Heart left ventricle (tissue), 16 donors: ENCODE measurements at regions not wholly inside any gene's neighbourhood (a gene's known extent, or its start where the extent isn't known, plus 50 kb on each side); places are given as distances from the start of the nearest gene placed in this dataset.

Experiments
- ATAC-seq, 4 donors: fragments of 200-7000 bp; cut with Tn5 transposase; one replicate each; pipeline ENCODE4 v1.9.1; 2020 to 2022; ENCODE audit warnings: moderate library complexity in 4 of 4, mild to moderate bottlenecking in 3 of 4, moderate number of reproducible peaks in 1 of 4
- DNase-seq, 5 donors: peaks; one replicate each; pipeline ENCODE4 v3.0.0-alpha.2; 2020
- H3K27ac ChIP-seq, 12 donors: fragments of 200-600 bp; sonication (generic) in 4 of 12; one replicate each; pipeline versions ENCODE4 v1.5.0 to v1.8.0; 2016 to 2022; ENCODE audit warnings: mild to moderate bottlenecking in 2 of 12
- H3K27me3 ChIP-seq, 9 donors: fragments of 200-600 bp; sonication (generic) in 2 of 9; one replicate each; pipeline versions ENCODE4 v1.5.1 to v1.8.0; 2016 to 2022; ENCODE audit warnings: mild to moderate bottlenecking in 3 of 9
- H3K36me3 ChIP-seq, 9 donors: fragments of 200-600 bp; sonication (generic) in 2 of 9; one replicate each; pipeline versions ENCODE4 v1.5.0 to v1.8.0; 2018 to 2022; ENCODE audit warnings: mild to moderate bottlenecking in 2 of 9
- H3K4me1 ChIP-seq, 12 donors: fragments of 200-600 bp; sonication (generic) in 4 of 12; one replicate each; pipeline versions ENCODE4 v1.5.0 to v1.8.0; 2016 to 2022; ENCODE audit warnings: mild to moderate bottlenecking in 3 of 12
- H3K4me3 ChIP-seq, 12 donors: fragments of 200-600 bp; sonication (generic) in 4 of 12; one replicate each; pipeline versions ENCODE4 v1.5.0 to v1.8.0; 2017 to 2022; ENCODE audit warnings: mild to moderate bottlenecking in 9 of 12, moderate library complexity in 4 of 12
- H3K9me3 ChIP-seq, 12 donors: fragments of 200-600 bp; sonication (generic) in 4 of 12; one replicate each; pipeline versions ENCODE4 v1.5.0 to v1.8.0; 2016 to 2022; ENCODE audit warnings: mild to moderate bottlenecking in 1 of 12
- POLR2A ChIP-seq, 2 donors: fragments of 450-650 bp; IDR thresholded peaks; one replicate each; pipeline ENCODE4 v1.6.1; 2017; ENCODE audit warnings: antibody characterized with exemption in 2 of 2, mild to moderate bottlenecking in 2 of 2, moderate library complexity in 2 of 2
- WGBS, 4 donors: extraction: QIAGEN DNeasy Blood & Tissue Kit in 2 of 4; methylation state at CpG; one replicate each; pipeline versions ENCODE4 v1.1.5 to v1.1.7; 2013 to 2018; 5-methylcytosine and 5-hydroxymethylcytosine counted together
- intact Hi-C, 10 donors: fragments of 100-400 bp; cut with DNase I; formaldehyde crosslinking; loops; one replicate each; pipeline versions ENCODE4 v1.11.1 to v1.14.2; 2022
- TF ChIP-seq, protein P1 (sequence below), 12 donors: fragments of 200-600 bp; sonication (generic) in 4 of 12; IDR thresholded peaks; one replicate each; pipeline versions ENCODE4 v1.5.0 to v1.8.0; 2018 to 2022; ENCODE audit warnings: antibody characterized with exemption in 12 of 12, mild to moderate bottlenecking in 5 of 12
- donor health status: ischemic (EF 13 %, LVEDD 7.1; RV severe dilation, severe dysfunction).
- donor health status: healthy with polysubstance abuse.
- donor health status: DM: no; HTN: yes; CAD: no.
- donor health status: DM: no; HTN: no; CAD: no.
- donor health status: ischemic (EF 25% LVEDD 6.9; RV normal size, moderate dysfunction).
- donor health status: ischemic (EF 25% LVEDD 5.7; RV mildly dilated, moderate dysfunction).
- donor health status: healthy.
- donor health status: DM: yes; HTN: yes; CAD: no.
- donor health status: ischemic (EF 35%, LVEDD 5.7; RV mildly dilated, moderate dysfunction).
- donor health status: nonischemic (EF 11% LVEDD 7.7; RV severe dilation, severe dysfunction).
- donor health status: DM: yes; HTN: yes; CAD: no.
- donor health status: PGD.
- donor health status: ischemic (EF 29% LVEDD 5.4; RV normal size, mild dysfunction).
- donor health status: nonischemic (EF 23%, LVEDD 6.1; RV moderate dilation, normal function).

DNA sequence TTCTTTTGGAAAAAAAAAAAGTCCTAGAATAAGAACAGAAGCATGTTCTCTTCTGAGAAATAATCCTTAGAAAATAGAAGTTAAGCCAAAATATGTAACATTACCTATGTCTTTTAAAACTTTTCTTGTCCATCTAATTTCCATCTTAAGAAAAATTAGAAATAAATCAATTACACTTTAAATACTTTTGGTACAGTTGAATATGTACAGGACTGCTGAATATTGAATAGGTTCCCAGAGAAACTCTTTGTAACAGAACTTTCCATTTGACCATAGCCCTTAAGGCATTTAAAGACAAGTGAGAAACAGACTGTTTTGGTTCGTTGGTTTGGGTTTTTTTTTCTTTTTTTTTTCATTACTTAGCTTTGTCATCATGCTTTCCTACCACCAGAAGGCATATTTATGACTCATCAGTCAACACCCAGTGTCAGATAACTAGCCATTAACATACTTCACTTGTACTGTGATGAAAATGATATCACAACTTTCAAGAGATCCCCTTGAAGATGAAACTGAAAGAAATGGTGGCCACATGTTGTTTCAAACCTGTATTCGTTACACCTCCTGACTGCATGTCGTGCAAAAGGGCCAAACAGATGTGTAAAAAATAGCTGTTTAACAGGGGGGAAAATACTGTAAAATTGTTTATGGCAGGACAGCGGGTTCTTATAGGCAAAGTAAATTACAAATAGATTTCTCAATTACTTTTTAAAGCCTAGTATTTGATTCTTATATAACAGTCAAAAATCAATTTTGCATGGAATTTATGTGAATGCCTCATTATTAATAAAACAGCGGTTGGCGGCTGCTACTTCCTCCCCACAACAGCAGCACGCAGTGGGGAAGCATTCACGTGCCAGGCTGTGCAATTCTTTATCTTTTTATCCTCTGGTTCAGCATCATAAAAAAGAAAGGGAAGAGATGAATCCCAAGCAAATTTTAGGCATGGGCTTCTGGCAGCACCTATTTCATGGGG is 280.7 kb upstream of the HNRNPA3 start:
- H3K9me3 ChIP-seq: peaks cover 0 to 3% (median 0%) of the 10 kb centered on the region in 12 donors
- no peak overlapping the region for H3K27ac ChIP-seq
- H3K4me1 ChIP-seq: peaks cover 0 to 16% (median 0%) of the 10 kb centered on the region in 12 donors
- ATAC-seq (no peak), DNase-seq (no peak)
- H3K27me3 ChIP-seq: no peaks in the 10 kb centered on the region
- intact Hi-C loops: no loop called here
- no peak overlapping the region for H3K4me3 ChIP-seq
- no peaks in the 10 kb centered on the region for H3K36me3 ChIP-seq
- WGBS, 4 donors: 55 to 73% (median 66%) methylated on average over 8 of the region's 8 CpGs
- TF ChIP-seq POLR2A (IDR thresholded peaks at IDR 0.05): no peak
- TF ChIP-seq, protein P1, sequence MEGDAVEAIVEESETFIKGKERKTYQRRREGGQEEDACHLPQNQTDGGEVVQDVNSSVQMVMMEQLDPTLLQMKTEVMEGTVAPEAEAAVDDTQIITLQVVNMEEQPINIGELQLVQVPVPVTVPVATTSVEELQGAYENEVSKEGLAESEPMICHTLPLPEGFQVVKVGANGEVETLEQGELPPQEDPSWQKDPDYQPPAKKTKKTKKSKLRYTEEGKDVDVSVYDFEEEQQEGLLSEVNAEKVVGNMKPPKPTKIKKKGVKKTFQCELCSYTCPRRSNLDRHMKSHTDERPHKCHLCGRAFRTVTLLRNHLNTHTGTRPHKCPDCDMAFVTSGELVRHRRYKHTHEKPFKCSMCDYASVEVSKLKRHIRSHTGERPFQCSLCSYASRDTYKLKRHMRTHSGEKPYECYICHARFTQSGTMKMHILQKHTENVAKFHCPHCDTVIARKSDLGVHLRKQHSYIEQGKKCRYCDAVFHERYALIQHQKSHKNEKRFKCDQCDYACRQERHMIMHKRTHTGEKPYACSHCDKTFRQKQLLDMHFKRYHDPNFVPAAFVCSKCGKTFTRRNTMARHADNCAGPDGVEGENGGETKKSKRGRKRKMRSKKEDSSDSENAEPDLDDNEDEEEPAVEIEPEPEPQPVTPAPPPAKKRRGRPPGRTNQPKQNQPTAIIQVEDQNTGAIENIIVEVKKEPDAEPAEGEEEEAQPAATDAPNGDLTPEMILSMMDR (IDR thresholded peaks at IDR 0.05): no peak

DNA sequence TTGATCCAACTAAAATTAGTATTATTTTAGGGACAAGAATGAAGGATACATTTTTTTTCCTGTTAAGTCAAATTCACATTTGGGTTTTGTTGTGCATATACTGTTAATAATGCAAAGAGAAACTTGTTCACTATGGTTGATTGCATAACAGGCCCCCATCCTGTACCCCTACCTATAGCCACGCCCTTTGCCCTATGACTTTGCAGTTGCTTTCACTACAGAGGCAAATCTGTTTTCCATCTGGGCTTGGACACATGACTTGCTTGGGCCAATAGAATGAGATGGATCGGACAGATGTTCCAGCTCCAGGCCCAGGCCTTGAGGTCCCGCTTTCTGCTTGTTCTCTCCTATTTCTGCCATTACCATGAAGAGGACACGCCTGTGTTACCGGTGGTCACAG is 278.5 kb upstream of the HNRNPA3 start:
- H3K4me1 ChIP-seq: peaks cover 0 to 16% (median 0%) of the 10 kb centered on the region in 12 donors
- no peak overlapping the region for H3K4me3 ChIP-seq
- no peaks in the 10 kb centered on the region for H3K36me3 ChIP-seq
- ATAC-seq: no peak
- H3K27me3 ChIP-seq: peaks cover 0 to 11% (median 0%) of the 10 kb centered on the region in 9 donors
- TF ChIP-seq POLR2A (IDR thresholded peaks at IDR 0.05): no peak
- TF ChIP-seq, protein P1 (IDR thresholded peaks at IDR 0.05): no peak
- no peaks in the 10 kb centered on the region for H3K9me3 ChIP-seq
- DNase-seq: no peak
- no peak overlapping the region for H3K27ac ChIP-seq
- intact Hi-C loops: no loop called here
- 90 to 97% (median 93%) methylated on average over 5 of the region's 5 CpGs for WGBS, 4 donors

DNA sequence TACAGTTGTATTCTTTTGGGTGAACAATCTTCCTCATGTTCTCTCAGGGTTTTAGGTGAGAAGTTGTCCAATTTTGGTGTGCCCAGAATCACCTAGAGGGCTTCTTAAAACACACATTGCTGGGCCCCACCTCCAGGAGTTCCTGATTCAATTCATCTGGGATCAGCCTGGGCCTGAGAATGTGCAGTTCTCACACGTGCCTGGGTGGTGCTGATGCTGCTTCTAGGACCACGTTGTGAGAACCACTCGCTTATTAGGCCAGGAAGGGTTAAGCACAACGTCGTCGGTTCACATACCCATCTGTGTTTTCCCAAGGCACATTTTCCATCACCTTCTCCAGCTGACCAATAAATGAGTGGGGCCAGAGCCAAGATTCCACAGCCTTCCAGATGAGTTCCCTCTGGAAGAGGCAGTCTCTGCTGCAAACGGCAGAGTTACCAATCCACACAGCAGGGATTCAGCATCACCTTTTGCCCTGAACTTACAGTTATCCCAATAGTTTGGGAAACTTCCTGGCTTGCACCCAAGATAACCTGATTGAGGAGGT is 277.7 kb upstream of the HNRNPA3 start:
- no peaks in the 10 kb centered on the region for H3K36me3 ChIP-seq
- intact Hi-C loops: no loop called here
- H3K27me3 ChIP-seq: peaks cover 0 to 11% (median 0%) of the 10 kb centered on the region in 9 donors
- DNase-seq (no peak), ATAC-seq (no peak)
- peaks cover 0 to 16% (median 0%) of the 10 kb centered on the region in 12 donors for H3K4me1 ChIP-seq
- TF ChIP-seq, protein P1 (IDR thresholded peaks at IDR 0.05): no peak
- TF ChIP-seq POLR2A (IDR thresholded peaks at IDR 0.05): no peak
- H3K9me3 ChIP-seq: no peaks in the 10 kb centered on the region
- H3K4me3 ChIP-seq: no peak overlapping the region
- WGBS, 4 donors: 26 to 40% (median 33%) methylated on average over 7 of the region's 7 CpGs
- no peak overlapping the region for H3K27ac ChIP-seq

DNA sequence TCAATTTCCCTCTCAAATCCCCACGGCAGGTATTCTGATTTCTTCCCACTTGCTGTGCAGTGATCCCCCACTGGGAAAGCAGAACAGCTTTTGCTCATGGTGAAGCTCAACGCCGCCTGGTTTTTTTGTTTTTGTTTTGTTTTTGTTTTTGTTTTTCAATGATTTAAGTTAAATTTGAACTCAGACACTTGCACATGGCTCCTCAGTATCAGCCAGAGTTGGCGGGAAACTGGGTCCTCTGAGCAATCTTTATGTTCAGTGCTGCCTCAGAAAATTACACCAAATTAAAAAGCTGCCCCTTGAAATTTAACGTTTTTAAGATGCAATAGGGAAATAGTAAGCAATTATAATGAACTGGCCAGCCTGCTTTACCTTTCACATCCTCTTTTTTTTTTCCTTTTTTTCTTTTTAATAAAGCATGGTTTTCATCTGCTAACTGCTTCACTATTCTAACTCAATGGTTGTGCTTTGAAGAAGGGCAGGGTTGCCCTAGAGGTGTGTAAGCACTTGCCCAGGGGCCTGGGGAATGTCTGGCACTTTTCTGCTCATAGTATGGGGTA is 277.0 kb upstream of the HNRNPA3 start:
- WGBS, 4 donors: 64 to 79% (median 74%) methylated on average over 5 of the region's 5 CpGs
- H3K36me3 ChIP-seq: no peaks in the 10 kb centered on the region
- peaks cover 0 to 19% (median 0%) of the 10 kb centered on the region in 12 donors for H3K4me1 ChIP-seq
- no peak for DNase-seq
- intact Hi-C loops: no loop called here
- no peak for TF ChIP-seq POLR2A (IDR thresholded peaks at IDR 0.05)
- TF ChIP-seq, protein P1 (IDR thresholded peaks at IDR 0.05): no peak
- no peak overlapping the region for H3K4me3 ChIP-seq
- no peak for ATAC-seq
- H3K9me3 ChIP-seq: no peaks in the 10 kb centered on the region
- peaks cover 0 to 12% (median 0%) of the 10 kb centered on the region in 9 donors for H3K27me3 ChIP-seq
- no peak overlapping the region for H3K27ac ChIP-seq
